NCI-H2081 (cell line): ENCODE measurements at regions not wholly inside any gene's neighbourhood (a gene's known extent, or its start where the extent isn't known, plus 50 kb on each side); places are given as distances from the start of the nearest gene placed in this dataset.
"Not testable (repeated sequence)": the region's sequence is repeated elsewhere in the genome, so short reads cannot be mapped to it uniquely, and the experiment has no call there.

ENCODE experiments used
- DNase-seq, 2 experiments: peaks; one replicate each; lab custom pipeline; 2025; lab: John Stamatoyannopoulos, UW

DNA sequence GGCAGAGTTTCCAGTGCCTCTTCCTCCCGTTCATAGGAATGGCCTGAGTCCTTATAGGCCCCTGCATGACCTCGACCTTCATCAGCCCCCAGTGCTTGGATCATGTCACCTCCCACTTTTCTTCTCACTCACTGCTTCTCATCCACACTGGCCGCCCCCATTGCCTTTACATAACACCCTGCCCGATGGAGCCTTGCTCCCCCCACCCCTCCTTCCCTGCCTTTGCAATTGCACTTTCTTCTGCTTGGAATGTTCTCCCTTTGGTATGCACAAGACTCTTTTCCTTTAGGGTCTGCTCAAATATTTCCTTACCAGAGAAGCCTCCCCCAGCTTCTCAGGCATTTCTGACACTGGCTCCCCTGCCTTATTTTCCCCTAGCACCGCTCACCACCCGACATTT lies 125.2 kb upstream of the KCNJ6 start:
- DNase-seq, result no peak

DNA sequence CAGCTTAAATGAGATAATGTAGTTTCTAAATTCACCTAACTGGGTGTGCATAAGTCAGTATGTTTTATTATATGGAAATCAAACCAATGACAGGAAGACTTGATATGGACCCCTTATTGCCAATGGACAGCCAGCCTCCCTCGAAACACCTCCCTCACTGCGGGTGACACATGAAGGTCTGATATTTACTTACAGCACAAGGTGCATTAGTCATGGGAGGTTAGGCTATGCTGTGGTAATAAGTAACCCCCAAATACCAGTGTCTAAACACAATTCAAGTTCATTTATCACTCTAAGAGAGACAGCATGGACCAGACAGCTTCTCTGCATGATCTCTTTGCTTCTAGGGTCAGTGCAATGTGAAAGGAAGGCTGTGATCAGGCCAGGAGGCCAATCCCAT lies 126.0 kb upstream of the KCNJ6 start:
- no peak for DNase-seq

DNA sequence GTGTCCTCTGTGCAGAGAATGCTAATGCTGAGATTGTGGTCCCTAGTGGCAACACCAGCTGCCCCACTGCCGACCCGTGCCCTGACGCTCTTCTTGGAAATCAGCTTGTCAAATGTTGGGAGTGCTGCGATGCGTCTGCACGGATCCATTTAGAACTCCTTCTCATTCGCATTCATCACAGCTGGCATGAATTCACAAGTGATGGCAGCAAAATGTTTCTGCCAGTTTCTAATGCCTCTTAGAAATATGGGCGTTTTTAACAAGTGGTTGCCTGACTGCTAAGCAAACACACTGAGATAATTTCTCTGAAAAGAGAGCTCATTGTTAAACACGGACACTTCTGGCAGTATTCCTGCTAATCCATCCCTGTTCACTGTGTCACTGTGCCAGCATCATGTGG lies 131.9 kb upstream of the KCNJ6 start:
- peak; percentile 57 to 90 for DNase-seq

DNA sequence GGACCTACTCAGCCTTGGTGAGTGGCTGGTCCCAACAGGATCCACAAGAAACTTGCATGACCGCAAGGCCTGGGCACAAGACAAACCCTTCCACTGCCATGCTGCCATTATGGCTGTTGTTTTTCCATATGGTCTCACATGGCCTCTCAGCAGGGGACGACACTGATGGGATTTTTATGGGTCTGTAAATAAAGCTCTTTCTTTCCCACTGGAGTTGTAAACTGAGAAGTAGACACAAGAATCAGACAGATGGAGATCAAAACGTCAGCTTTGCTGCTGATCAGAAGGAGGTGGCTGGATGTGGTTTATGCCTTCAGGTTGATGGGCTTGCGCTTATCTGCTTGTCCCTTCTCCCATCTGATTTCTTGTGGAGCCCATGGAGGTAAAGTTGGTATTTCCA lies 138.1 kb upstream of the KCNJ6 start:
- peak in 1 of 2 experiments; percentile 3 for DNase-seq

DNA sequence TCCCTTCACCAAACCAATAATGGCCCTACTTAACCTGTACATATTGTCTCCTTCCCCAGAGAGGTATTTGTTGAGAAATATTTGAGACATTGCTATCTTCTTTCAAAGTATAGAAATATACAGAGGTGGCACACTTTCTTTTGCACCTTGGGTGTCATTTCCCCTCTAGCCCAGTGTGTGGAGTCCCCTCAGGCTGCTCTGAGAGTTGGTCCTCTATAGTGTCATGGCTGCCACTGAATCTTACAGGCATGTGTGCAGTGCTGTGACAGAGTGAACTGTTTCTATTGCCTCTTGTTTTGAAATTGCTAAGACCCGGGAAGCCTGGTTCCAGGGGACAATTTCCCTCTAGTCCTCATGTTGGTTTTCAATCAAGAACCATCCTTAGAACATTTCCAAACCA lies 140.2 kb upstream of the KCNJ6 start:
- no peak for DNase-seq

DNA sequence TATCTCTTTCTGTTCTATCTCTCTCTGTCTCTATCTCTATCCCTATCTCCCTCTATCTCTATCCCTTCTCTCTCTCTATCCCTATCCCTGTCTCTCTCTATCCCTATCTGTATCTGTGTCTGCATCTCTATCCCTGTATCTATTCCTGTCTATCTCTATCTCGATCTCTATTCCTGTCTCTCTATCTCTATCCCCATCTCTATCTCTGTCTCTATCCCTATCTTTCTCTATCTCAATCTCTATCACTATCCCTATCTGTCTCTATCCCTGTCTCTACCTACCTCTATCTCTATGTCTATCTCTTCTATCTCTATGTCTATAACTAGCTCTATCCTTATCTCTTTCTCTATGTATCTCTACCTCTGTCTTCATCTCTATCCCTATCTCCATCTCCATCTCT lies 141.4 kb upstream of the KCNJ6 start:
- no peak for DNase-seq

DNA sequence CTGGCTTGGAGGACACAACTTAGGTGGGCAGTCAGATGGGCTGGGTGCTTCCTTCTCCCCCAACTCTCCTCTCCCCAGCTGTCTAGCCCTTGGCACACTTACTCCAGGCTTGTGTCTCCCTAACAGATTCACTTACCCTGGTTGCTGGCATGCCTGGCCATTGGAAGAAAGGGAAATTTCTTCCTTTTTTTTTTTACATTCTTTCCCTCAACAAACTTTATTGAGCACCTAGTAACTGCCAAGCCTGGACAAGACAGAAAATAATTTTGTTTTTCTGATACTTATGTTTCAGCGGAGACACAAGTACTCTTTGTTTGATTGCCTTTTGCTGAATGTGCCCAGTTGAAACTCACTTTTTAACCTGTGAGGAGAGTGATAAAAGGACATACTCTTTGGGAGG lies 144.3 kb upstream of the KCNJ6 start:
- no peak for DNase-seq

DNA sequence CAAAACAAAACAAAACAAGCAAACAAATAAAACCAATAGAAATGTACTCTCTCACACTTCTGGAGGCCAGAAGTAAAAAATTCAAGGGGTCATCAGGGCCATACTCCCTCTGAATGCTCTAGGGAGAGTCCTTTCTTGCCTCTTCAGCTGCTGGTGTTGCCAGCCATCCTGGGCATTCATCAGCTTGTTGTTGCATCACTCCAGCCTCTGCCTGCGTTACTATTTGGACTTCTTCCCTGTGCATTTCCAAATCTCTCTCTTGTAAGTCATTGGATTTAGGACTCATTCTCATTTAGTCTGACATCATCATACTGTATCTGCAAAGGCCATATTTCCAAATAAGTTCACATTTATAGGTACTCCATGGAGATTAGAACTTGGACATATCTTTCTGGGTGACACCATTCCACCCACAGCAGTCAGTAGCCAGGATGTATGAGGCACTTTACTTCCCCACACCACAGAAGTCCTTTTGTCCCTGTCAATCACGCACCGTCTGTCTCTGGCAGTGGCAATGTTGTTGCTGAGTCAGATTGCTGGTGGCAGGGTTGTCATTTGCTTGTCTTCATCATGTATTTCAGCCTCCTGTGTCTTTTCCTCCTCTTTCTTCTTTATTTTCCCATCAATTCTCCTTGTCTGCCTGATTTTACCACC lies 151.0 kb upstream of the KCNJ6 start:
- DNase-seq, result no peak

DNA sequence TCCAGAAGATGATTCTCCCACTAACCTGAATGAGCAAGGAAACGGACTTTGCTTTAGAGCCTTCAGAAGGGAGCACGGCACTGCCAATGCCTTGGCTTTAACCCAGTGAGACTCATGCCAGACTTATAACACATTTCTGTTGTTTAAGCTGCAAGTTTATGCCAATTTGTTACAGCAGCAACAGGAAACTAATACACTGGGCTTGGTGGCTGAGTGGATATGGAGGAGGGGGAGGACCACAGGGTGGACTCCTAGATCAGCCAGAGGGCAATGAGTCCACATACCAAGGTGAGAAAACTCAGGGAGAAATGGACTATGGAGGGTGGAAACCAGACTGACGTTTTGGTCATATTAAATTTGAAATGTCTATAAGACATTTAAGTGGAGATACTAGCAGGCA lies 156.2 kb upstream of the KCNJ6 start:
- no peak for DNase-seq

DNA sequence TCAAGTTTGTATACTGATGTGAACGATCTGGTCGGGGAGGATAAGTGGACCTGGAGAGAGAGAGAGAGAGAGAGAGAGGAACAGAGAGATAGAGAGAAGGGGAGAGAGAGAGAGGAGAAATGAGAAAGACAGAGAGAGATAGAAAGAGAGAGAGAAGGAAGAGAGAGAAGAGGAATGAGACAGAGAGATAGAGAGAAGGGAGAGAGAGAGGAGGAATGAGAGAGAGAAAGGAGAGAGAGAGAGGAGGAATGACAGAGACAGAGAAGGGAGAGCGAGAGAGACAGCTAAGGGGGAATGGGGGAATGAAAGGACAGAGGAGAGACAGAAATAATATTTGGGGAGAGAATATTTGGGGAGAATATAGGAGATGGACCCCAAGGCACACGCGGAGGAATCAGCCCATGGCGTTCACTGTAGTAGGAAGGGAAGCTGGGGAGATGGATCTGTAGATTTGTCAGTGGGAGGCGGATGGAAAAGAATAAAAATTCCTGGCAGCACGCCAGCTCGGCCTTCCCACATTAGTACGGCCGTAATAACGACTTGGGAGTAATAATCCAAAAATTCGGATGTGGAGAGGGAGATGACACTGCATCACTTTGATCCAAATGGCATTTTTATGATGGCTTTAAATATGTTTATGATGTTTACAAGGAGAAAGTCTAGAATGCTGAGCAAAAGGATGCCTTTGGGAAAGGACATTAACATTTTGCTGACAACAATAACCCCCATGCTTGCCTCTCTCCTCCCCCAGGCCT lies 159.8 kb upstream of the KCNJ6 start:
- DNase-seq, result no peak

DNA sequence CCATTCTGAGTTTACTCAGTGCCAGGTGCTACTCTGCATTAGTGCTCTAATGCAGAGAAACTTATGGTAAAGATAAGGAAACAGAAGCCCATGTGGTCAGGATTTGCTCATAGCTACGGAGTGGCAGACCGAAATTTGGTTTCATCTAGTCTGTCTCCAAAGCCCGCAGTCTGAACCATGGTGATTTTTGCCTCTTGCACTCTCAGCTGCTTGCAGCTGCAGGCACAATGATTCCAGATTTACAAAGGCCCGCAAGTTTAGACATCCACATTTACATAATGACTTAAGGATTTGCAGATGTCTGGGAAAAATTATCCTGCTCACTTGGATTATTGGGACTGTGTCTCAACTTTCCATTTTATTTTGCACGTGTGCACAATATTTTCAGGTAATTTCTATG lies 161.3 kb upstream of the KCNJ6 start:
- DNase-seq, result no peak

DNA sequence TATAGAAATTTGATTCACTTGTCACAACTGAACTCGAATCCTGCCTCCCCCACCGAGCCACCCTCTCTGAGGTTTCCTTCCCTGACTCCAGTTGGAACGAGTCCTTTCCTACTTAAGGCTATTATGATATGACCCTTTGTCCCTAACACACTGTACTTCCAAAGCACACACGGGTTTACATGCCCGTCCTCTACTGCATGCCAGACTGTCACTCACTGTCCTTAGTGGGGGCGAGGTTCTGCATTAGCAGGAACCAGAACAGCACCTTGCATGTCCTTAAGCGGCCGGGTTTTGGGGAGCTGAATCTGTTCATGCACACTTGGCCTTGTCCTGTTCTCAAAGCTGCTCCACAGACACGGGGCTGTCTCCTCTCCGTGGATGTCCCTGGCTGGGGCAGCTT lies 164.6 kb upstream of the KCNJ6 start:
- DNase-seq, result no peak

DNA sequence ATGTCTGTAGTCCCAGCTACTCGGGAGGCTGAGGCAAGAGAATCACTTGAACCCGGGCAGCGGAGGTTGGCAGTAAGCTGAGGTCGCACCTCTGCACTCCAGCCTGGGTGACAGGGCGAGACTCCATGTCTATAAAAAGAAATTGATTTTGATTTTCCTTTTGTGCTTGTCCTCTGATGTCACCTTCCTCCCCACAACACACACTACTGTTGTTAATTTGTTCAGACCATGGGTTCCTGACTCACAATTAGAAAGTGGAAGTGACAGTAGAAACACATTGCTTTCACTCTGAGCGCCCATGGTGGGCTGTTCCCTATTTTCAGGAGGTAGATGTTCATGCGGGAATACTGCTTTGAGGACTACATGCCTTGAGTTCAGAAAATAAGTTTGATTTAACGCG lies 165.5 kb upstream of the KCNJ6 start:
- no peak for DNase-seq

DNA sequence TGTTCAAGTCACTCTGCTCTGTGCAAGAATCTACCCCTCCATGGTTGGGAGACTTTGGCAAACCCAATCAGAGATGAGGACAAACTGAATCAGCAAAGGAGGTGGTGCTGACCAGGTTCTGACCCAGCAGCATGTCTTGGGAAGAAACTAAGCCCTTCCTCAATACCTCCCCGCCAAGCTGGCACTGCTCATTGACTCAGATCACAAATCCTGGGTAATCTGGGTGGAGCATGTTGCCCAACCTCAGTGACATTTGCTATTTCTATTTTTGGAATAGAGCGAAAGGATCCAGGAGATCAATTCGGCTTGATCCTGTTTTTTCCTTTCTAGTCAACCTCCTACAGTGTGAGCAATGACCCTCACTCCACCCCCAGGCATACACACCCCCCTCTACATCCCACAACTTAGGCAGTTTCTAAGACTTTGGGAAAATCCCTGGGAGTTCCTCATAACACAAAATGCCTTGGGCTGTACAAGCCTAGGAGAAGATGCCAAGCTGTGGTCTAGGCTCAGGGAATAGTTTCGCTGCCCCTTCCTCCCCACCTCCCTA lies 166.8 kb upstream of the KCNJ6 start:
- no peak for DNase-seq

DNA sequence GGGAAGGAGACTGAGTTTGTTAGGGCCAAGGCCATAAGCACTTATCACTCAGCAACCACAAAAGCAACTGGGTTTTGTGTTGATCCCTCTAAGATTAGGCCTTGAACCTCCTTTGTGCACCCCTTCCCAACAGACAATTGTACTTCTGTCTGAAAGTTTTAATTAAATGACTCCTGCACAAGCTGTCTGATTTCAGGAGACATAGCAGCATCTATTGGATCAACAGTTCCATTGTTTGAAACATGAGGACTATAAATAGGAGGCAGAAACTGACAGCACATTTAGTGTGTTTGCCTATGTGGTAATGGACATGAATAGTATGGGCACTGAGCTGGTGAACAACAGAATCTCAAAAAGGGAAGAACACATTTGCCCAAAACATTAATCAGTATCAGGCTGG lies 167.3 kb upstream of the KCNJ6 start:
- no peak for DNase-seq

DNA sequence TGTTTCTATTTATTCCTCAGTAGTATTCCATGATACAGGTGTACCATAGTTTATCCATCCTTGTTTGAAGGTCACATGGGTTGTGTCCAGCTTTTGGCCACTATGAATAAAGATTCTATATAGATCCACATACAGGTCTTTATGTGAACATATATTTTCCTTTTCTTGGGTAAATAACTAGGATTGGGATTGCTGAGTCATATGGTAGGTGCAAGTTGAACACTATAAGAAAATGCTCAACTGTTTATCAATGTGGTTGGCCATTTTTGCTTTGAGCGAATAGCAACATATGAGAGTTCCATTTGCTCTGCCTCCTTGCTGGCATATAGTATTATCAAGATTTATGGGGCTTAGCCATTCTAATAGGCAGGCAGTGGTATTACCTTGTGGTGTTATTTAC lies 170.2 kb upstream of the KCNJ15 start:
- DNase-seq, result no peak

DNA sequence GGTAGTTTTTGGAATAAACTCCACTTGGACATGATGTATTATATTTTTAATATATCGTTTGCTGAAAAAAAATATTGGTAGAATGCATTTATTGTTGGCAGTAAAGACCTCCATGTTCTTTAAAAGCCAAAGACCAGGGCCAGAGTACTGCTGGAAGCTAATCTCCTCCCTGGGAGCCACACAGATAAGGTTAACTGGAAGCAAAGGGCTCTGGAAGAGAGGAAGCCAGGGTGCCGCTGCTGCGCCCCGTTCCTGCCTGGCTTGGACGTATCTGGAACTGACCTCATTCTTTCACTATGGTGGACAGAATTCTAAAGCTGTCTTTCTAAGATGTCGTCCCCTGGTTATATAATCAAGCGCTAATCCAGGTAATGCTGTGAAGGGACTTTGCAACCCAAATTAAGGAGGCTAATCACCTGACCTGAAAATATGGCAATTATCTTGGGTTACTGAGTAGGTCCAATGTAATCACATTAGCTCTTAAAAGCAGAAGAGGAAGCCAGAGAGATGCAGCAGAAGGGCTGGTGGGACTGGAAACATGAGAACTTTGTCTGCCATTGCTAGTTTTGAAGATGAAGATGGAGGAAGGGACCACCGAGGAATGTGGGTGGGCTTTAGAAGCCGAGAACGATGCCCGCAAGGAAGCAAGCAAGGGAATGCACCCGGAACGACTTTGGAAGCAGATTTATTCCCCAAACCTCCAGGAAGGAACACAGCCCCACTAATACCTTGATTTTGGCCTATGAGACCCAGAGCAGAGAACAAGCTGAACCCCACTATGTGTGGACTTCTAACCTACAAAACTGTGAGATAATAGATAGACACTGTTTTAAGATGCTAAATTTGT lies 167.7 kb upstream of the KCNJ15 start:
- no peak for DNase-seq

DNA sequence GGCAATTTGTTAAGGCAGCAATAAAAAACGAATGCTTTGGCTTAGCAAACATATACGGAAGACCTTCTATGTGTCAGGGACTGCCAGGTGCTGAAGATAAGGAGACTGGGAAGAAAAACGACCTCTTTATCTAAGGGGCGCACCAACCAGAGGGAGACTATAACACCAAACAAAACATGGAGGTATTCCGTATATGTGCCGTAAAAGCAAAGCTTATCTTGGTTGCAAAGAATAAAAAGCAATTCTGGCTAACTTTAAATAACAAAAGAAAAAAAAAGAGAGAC lies 167.1 kb upstream of the KCNJ15 start:
- DNase-seq, result no peak

DNA sequence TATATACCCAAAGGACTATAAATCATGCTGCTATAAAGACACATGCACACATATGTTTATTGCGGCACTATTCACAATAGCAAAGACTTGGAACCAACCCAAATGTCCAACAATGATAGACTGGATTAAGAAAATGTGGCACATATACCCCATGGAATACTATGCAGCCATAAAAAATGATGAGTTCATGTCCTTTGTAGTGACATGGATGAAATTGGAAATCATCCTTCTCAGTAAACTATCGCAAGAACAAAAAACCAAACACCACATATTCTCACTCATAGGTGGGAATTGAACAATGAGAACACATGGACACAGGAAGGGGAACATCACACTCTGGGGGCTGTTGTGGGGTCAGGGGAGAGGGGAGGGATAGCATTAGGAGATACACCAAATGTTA lies 165.7 kb upstream of the KCNJ15 start:
- DNase-seq, result not testable (repeated sequence)

DNA sequence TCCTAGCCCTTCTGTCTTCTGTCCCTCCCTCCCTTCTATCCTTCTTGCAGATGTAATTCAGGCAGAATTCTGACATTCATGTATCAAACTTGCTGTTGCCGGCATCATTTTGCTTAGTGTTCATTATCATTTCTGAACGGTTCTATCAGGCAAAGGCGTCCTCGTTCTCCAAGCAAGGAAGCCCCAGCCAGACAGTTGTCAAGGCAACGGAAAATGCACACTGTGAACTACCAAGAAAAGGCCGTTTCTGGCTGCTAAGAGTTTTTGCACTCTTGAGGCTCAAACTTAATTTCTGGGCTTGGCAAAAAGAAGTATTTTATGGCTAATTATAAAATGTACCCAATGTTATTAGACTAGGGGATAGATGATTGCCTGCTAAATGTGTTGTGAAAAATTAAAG lies 164.7 kb upstream of the KCNJ15 start:
- DNase-seq, result no peak

DNA sequence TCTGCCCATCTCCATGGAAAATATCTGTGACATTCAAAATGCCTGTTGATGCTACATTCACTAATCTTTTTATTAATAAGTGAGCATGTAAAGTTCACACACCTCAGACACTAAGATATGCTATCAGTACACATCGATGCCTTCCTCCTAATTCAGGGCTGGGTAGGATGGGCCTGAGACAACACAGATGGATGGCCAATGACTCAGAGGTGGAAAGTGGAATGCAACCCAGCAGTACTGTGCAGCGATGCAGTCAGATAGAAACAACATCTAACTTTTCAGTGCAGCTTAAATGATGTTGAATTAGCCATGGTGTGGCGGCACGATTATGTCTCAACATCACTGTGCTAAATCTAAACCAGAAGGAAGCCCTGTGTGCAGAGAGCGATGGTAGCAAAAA lies 161.6 kb upstream of the KCNJ15 start:
- DNase-seq, result no peak

DNA sequence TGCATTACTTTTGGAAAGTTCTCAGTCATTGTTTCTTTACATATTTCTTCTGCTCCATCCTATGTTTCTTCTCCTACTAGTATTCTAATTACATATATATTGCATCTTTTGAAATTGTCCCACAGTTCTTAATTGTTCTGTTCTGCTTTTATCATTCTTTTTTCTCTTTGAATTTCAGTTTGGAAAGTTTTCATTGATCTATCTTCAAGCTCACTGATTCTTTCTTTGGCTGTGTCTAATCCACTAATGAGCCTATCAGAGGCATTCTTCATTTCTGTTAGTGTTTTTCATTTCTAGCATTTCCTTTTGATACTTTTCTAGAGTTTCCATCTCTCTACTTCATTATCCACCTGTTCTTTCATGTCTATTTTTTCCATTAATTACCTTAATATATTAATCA lies 159.0 kb upstream of the KCNJ15 start:
- no peak for DNase-seq

DNA sequence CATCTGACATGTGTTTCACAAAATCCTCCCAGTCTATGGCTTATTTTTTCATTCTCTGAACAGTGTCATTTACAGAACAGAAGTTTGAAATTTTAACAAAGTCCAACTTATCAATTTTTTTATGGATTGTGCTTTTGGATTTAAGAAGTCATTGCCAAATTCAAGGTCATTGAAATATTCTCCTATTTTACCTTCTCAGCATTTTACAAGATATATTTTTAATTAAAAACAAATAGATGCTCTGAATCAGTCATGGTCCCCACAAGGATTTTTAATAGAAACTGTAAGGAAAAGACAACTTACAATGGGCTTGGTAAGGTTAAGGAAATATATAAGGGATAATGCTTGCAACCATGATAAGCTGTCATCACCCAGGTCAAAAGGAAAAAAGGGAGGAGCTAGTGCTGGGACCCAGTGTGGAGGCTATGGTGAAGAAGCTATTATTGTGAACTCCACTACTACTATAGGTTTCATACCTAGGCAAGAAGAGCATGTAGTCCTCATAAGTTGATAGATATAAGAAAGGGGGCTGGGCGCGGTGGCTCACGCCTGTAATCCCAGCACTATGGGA lies 144.5 kb upstream of the KCNJ15 start:
- no peak for DNase-seq
